Neural progenitor cell (in vitro differentiated cells): ENCODE measurements at regions not wholly inside any gene's neighbourhood (a gene's known extent, or its start where the extent isn't known, plus 50 kb on each side); places are given as distances from the start of the nearest gene placed in this dataset.

Experiments used
- CTCF ChIP-seq: fragments of 200-600 bp; sonication (generic); IDR thresholded peaks from 2 replicates; pipeline ENCODE4 v1.5.1; 2017; ENCODE audit warnings: antibody characterized with exemption, mild to moderate bottlenecking
- EZH2 ChIP-seq: fragments of 200-600 bp; sonication (generic); IDR thresholded peaks from 2 replicates; pipeline ENCODE4 v1.6.1; 2017; ENCODE audit warnings: antibody characterized with exemption, mild to moderate bottlenecking, moderate library complexity
- EZH2phosphoT487 ChIP-seq: fragments of 200-600 bp; sonication (generic); IDR thresholded peaks from 2 replicates; pipeline ENCODE4 v1.6.1; 2017; ENCODE audit warnings: antibody characterized with exemption

- TF ChIP-seq EZH2: no peak
- TF ChIP-seq CTCF: peak; percentile 99
- TF ChIP-seq EZH2phosphoT487: no peak
These were observed 81.7 kb upstream of the ZNF648 start for GRCh38 chr1:182143154-182143657.
